ENCODE measurements at regions not wholly inside any gene's neighbourhood (a gene's known extent, or its start where the extent isn't known, plus 50 kb on each side); places are given as distances from the start of the nearest gene placed in this dataset.
A peak's percentile ranks its signal among the peaks of the same experiment; 100 is the strongest.

DNA sequence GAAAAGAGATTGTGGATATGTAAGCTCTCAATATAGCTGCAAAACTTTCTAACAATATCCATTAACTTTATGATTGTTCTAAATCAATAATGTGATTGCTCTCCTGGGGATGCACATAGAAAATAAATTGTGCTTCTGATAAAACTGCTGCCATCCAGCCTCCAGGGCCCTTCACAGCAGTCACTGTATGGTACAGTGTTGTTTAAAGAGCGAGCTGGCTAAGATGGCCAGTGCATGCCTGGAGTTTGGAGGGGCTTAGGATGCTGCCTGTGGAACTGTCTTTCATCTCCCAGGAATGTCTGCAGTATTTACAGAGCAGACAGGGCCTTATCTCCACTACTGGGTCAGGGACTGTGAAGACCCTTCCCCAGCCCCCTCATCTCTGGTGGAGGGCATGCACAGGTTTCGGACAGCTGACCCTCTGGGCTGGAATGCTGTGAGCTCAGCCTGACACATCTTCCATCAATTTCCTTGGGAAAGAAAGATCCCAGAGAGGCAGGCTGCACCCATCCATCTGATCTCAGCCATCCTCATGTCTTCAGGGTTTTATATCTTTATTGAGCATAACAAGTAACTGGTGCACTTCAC is 137.0 kb downstream of the PLPP3 start:
- Histone ChIP-seq H3K36me3 (replicated peaks in 1 of 2; ENCODE audit: control insufficient read depth in 1 of 2, insufficient read depth in 2 of 2, low read length in 2 of 2) (no peaks in the 10 kb centered on the region), H4K20me1 (ENCODE audit: insufficient read depth, low read length) (no peaks in the 10 kb centered on the region), H3K79me2 (ENCODE audit: insufficient read depth, low read length) (no peaks in the 10 kb centered on the region), H3K4me3 (replicated peaks in 1 of 3; ENCODE audit: insufficient read depth in 1 of 3, low read depth in 2 of 3, low read length in 3 of 3) (no peak overlapping the region), H3K9me3 (ENCODE audit: low read length) (no peaks in the 10 kb centered on the region), H3K4me1 (ENCODE audit: insufficient read depth, low read length) (peaks cover 82% of the 10 kb centered on the region), H3K4me2 (ENCODE audit: low read depth, low read length) (no peak overlapping the region), H3K27me3 (ENCODE audit: control insufficient read depth in 1 of 2, insufficient read depth in 2 of 2, low read length in 2 of 2) (no peaks in the 10 kb centered on the region), H3K27ac (ENCODE audit: extremely low read length, insufficient read depth, low read length) (no peak overlapping the region), H3K9ac (ENCODE audit: insufficient read depth, low read depth, low read length) (no peak overlapping the region), H2AFZ (ENCODE audit: low read length) (no peak overlapping the region)
- ChIA-PET POLR2A (no interaction called here), CTCF (ENCODE audit: low intra/inter-chr PET ratio, low total read pairs) (no interaction called here)
- WGBS (ENCODE audit: low lambda C conversion rate): 100% methylated on average over 1 of the region's 2 CpGs
- FAIRE-seq (no peak), ATAC-seq (no peak), DNase-seq (ENCODE audit: low spot score) (no peak)
- BruUV-seq (replicated peaks): no TSS peak
- in situ Hi-C loops (cut with HindIII; ENCODE audit: extremely low pct_ligation_motif_present, low pct_unique_long_range_greater_than_20kb): no loop called here
- intact Hi-C loops (cut with micrococcal nuclease; ENCODE audit: unreplicated experiment): no loop called here
- TF ChIP-seq FIP1L1 (IDR thresholded peaks at IDR 0.05; ENCODE audit: borderline replicate concordance, insufficient read depth, low read depth, low read length) (no peak), CEBPG (CRISPR knock-in tag; IDR thresholded peaks at IDR 0.05) (no peak), ETV5 (CRISPR knock-in tag; IDR thresholded peaks at IDR 0.05; ENCODE audit: borderline replicate concordance) (no peak), GATA4 (IDR thresholded peaks at IDR 0.05; ENCODE audit: borderline replicate concordance, low read depth) (no peak), TEAD3 (CRISPR knock-in tag; optimal IDR thresholded peaks at IDR 0.05; ENCODE audit: borderline replicate concordance) (peak; percentile 40), ZBTB7A (CRISPR knock-in tag; IDR thresholded peaks at IDR 0.05) (0 out of 2 replicates have a peak, but pooled peaks have one; percentile 57), ZSCAN21 (CRISPR knock-in tag; IDR thresholded peaks at IDR 0.05; ENCODE audit: borderline replicate concordance) (no peak), POLR2AphosphoS5 (IDR thresholded peaks at IDR 0.05; ENCODE audit: low read depth, low read length) (no peak), STAG1 (CRISPR knock-in tag; IDR thresholded peaks at IDR 0.05) (no peak)
- TF ChIP-seq, protein P1, sequence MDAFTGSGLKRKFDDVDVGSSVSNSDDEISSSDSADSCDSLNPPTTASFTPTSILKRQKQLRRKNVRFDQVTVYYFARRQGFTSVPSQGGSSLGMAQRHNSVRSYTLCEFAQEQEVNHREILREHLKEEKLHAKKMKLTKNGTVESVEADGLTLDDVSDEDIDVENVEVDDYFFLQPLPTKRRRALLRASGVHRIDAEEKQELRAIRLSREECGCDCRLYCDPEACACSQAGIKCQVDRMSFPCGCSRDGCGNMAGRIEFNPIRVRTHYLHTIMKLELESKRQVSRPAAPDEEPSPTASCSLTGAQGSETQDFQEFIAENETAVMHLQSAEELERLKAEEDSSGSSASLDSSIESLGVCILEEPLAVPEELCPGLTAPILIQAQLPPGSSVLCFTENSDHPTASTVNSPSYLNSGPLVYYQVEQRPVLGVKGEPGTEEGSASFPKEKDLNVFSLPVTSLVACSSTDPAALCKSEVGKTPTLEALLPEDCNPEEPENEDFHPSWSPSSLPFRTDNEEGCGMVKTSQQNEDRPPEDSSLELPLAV (CRISPR knock-in tag; conservative IDR thresholded peaks at IDR 0.05; ENCODE audit: low read depth): no peak
- TF ChIP-seq, protein P2, sequence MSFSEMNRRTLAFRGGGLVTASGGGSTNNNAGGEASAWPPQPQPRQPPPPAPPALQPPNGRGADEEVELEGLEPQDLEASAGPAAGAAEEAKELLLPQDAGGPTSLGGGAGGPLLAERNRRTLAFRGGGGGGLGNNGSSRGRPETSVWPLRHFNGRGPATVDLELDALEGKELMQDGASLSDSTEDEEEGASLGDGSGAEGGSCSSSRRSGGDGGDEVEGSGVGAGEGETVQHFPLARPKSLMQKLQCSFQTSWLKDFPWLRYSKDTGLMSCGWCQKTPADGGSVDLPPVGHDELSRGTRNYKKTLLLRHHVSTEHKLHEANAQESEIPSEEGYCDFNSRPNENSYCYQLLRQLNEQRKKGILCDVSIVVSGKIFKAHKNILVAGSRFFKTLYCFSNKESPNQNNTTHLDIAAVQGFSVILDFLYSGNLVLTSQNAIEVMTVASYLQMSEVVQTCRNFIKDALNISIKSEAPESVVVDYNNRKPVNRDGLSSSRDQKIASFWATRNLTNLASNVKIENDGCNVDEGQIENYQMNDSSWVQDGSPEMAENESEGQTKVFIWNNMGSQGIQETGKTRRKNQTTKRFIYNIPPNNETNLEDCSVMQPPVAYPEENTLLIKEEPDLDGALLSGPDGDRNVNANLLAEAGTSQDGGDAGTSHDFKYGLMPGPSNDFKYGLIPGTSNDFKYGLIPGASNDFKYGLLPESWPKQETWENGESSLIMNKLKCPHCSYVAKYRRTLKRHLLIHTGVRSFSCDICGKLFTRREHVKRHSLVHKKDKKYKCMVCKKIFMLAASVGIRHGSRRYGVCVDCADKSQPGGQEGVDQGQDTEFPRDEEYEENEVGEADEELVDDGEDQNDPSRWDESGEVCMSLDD (CRISPR knock-in tag; IDR thresholded peaks at IDR 0.05; ENCODE audit: borderline replicate concordance): no peak
- TF ChIP-seq, protein P3, sequence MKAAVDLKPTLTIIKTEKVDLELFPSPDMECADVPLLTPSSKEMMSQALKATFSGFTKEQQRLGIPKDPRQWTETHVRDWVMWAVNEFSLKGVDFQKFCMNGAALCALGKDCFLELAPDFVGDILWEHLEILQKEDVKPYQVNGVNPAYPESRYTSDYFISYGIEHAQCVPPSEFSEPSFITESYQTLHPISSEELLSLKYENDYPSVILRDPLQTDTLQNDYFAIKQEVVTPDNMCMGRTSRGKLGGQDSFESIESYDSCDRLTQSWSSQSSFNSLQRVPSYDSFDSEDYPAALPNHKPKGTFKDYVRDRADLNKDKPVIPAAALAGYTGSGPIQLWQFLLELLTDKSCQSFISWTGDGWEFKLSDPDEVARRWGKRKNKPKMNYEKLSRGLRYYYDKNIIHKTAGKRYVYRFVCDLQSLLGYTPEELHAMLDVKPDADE (CRISPR knock-in tag; IDR thresholded peaks at IDR 0.05): no peak
- TF ChIP-seq, protein P4, sequence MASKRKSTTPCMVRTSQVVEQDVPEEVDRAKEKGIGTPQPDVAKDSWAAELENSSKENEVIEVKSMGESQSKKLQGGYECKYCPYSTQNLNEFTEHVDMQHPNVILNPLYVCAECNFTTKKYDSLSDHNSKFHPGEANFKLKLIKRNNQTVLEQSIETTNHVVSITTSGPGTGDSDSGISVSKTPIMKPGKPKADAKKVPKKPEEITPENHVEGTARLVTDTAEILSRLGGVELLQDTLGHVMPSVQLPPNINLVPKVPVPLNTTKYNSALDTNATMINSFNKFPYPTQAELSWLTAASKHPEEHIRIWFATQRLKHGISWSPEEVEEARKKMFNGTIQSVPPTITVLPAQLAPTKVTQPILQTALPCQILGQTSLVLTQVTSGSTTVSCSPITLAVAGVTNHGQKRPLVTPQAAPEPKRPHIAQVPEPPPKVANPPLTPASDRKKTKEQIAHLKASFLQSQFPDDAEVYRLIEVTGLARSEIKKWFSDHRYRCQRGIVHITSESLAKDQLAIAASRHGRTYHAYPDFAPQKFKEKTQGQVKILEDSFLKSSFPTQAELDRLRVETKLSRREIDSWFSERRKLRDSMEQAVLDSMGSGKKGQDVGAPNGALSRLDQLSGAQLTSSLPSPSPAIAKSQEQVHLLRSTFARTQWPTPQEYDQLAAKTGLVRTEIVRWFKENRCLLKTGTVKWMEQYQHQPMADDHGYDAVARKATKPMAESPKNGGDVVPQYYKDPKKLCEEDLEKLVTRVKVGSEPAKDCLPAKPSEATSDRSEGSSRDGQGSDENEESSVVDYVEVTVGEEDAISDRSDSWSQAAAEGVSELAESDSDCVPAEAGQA (IDR thresholded peaks at IDR 0.05; ENCODE audit: low read depth): no peak
- TF ChIP-seq, protein P4 (CRISPR knock-in tag; IDR thresholded peaks at IDR 0.05; ENCODE audit: borderline replicate concordance): no peak
